ENCODE measurements at regions not wholly inside any gene's neighbourhood (a gene's known extent, or its start where the extent isn't known, plus 50 kb on each side); places are given as distances from the start of the nearest gene placed in this dataset.

DNA sequence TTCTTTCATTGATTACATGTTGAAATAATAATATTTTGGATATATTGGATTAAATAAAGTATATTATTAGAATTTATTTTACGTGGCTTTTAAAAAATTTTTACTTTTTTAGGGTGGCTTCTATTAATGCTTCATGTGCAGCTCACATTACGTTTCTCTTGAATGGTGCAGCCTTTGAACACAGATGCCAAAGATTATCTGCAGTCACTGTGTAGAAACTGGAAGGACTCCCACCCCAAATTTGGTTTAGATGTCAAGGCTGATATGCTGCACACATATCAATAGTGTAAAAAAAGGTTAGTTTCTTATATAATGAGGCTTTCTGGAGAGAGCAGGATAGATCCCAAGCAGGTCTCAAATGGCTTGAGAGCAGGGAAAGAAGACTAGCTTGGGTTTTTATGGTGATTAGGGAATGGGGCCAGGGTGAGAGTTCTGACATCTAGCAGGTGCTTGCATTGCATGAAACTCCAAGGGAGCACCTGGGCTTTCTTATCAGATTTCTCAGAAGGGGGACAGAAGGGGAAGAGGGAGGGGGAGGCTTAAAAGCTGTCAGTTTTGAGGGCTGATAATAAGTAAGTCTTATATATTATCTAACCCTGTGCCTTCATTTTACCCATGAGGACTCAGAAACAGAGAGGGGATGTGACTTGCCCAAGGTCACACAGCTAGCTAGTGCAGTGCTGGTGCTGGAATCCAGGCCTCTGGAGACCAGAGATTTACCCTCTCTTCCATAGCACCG lies 89.6 kb downstream of the CHST2 start:
- DNase-seq: no peak

DNA sequence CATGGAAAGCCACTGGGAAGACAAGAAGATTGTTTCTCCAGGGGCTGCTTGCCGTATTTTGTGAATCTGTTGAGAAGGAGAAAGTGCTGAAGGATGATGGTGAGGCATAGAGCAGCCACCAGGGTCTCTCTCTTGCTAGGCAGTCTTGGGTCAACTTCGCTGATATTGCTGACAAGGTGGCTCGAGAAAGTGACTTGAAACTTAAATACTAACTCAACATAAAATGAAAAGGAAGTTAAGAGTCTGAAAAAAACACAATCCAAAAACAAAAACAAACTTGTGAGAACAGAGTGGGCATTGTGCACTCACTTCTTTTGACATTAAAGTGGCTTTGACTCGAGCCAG lies 90.1 kb downstream of the CHST2 start:
- no peak for DNase-seq

DNA sequence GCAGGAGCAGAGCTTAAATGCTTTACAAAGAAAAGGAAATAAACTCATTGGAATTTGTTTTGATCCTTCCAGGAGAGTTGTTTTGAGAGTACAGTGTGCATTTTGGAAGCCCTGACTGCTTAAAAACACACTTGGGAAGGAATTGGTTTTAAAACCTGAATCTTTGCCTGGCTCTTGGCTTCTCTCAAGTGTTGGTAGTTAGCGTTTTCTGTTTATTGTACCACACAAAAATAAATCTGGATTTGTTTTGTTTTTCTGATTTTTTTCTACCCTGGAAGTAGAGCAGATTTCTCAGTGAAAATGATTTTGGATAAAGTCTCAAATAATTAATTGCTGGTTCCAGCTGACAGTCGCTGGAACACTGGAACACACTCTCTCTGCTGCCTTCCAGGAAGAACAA lies 90.6 kb downstream of the CHST2 start:
- DNase-seq: no peak

DNA sequence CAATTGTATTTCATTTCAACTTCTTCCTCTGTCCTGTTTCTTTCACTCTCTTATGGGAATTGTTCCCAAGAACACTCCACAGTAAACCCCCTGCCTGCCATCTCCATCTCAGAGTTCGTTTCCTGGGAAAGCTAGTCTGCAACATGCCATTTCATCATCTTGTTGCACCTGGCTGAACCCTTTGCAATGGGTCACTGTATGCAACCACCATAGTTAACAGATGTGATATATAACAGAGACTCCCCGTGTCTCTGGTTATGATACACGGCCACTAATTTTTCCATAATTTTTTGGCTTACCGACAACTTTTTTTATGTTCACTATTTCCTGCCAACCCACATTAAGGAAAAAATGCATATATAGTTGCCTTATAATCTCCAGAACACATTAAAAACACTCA lies 95.5 kb downstream of the CHST2 start:
- DNase-seq: no peak
